ENCODE measurements at regions not wholly inside any gene's neighbourhood (a gene's known extent, or its start where the extent isn't known, plus 50 kb on each side); places are given as distances from the start of the nearest gene placed in this dataset.
A peak's percentile ranks its signal among the peaks of the same experiment; 100 is the strongest.

DNA sequence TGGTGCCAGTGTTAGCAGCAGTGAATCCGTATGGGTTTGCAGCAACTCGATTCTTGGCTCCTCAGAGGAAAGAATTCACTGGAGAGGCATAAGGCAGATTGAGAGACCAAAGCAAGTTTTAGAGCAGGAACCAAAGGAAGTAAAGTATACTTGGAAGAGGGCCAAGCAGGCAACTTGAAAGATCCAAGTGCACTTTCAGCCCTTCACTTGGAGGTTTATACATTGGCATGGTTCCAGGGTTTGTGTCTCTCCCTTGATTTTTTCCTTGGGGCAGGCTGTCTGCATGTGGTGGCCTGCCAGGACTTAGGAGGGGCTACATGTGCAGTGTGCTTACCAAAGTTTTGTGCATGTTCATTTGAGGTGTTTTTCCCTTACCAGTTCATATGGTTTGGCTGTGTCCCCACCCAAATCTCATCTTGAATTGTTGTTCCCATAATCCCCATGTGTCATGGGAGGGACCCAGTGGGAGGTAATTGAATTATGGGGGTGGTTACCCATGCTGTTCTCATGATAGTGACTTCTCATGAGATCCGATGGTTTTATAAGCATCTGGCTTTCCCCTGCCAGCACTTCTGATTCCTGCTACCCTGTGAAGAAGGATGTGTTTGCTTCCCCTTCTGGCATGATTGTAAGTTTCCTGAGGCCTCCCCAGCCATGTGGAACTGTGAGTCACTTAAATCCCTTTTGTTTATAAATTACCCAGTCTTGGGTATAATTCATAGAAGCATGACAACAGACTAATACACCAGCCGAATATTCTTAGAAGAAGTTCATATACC, 86.2 kb upstream of the TSPAN5 start:
- DNase-seq (ENCODE audit: low spot score) = no peak
- H3K4me2 ChIP-seq = no peak overlapping the region
- Mint-ChIP-seq H3K27ac (peak overlapping the region; percentile 50), H3K36me3 (no peaks in the 10 kb centered on the region), H3K27me3 (ENCODE audit: insufficient read depth, low read depth) (peaks cover 2% of the 10 kb centered on the region), H3K9me3 (peaks cover 8% of the 10 kb centered on the region), H3K4me3 (no peak overlapping the region), H3K4me1 (peaks cover 44% of the 10 kb centered on the region)
- H3K9ac ChIP-seq = no peak overlapping the region
- peaks cover 36% of the 10 kb centered on the region for H3K4me1 ChIP-seq
- no peak for TF ChIP-seq EZH2phosphoT487 (IDR thresholded peaks at IDR 0.05)
- TF ChIP-seq EZH2 (IDR thresholded peaks at IDR 0.05) = no peak
- TF ChIP-seq, protein P1, sequence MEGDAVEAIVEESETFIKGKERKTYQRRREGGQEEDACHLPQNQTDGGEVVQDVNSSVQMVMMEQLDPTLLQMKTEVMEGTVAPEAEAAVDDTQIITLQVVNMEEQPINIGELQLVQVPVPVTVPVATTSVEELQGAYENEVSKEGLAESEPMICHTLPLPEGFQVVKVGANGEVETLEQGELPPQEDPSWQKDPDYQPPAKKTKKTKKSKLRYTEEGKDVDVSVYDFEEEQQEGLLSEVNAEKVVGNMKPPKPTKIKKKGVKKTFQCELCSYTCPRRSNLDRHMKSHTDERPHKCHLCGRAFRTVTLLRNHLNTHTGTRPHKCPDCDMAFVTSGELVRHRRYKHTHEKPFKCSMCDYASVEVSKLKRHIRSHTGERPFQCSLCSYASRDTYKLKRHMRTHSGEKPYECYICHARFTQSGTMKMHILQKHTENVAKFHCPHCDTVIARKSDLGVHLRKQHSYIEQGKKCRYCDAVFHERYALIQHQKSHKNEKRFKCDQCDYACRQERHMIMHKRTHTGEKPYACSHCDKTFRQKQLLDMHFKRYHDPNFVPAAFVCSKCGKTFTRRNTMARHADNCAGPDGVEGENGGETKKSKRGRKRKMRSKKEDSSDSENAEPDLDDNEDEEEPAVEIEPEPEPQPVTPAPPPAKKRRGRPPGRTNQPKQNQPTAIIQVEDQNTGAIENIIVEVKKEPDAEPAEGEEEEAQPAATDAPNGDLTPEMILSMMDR (IDR thresholded peaks at IDR 0.05) = no peak
- no peak overlapping the region for H2AFZ ChIP-seq (replicated peaks)
- H3K79me2 ChIP-seq (ENCODE audit: low read depth) = no peaks in the 10 kb centered on the region
- H3K27ac ChIP-seq = no peak overlapping the region
- no peaks in the 10 kb centered on the region for H3K36me3 ChIP-seq
- H3F3A ChIP-seq (ENCODE audit: low read depth) = peaks cover 33% of the 10 kb centered on the region
- H3K9me3 ChIP-seq (ENCODE audit: low read depth) = no peaks in the 10 kb centered on the region
- no peaks in the 10 kb centered on the region for H4K20me1 ChIP-seq (ENCODE audit: low read depth)
- H3K27me3 ChIP-seq = no peaks in the 10 kb centered on the region
- no peak overlapping the region for H3K4me3 ChIP-seq

DNA sequence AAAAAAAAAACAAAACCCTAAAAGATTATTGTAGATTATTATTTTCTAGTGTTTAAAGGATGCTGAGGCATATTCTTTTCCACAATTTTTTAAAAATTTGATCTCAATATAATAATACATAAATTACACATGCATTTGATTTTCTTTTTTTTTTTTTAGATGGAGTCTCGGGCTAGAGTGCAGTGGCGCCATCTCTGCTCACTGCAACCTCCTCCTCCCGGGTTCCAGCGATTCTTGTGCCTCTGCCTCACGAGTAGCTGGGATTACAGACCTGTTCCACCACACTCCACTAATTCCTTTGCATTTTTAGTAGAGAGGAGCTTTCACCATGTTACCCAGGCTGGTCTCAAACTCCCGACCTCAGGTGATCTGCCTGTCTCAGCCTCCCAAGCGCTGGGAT, 83.5 kb upstream of the TSPAN5 start:
- H3K36me3 ChIP-seq = no peaks in the 10 kb centered on the region
- DNase-seq (ENCODE audit: low spot score) = no peak
- no peak overlapping the region for H3K4me3 Mint-ChIP-seq
- TF ChIP-seq, protein P1 (IDR thresholded peaks at IDR 0.05) = no peak
- TF ChIP-seq EZH2 (IDR thresholded peaks at IDR 0.05) (no peak), EZH2phosphoT487 (IDR thresholded peaks at IDR 0.05) (no peak)
- H3K36me3 Mint-ChIP-seq = no peaks in the 10 kb centered on the region
- H3K27me3 ChIP-seq = no peaks in the 10 kb centered on the region
- no peak overlapping the region for H2AFZ ChIP-seq (replicated peaks)
- H3K4me2 ChIP-seq = no peak overlapping the region
- peaks cover 13% of the 10 kb centered on the region for H3F3A ChIP-seq (ENCODE audit: low read depth)
- H3K9me3 ChIP-seq (ENCODE audit: low read depth) = no peaks in the 10 kb centered on the region
- no peak overlapping the region for H3K9ac ChIP-seq
- H3K9me3 Mint-ChIP-seq = peaks cover 20% of the 10 kb centered on the region
- H3K27ac Mint-ChIP-seq = no peak overlapping the region
- H3K4me1 Mint-ChIP-seq = peaks cover 22% of the 10 kb centered on the region
- peaks cover 20% of the 10 kb centered on the region for H3K4me1 ChIP-seq
- H3K27ac ChIP-seq = no peak overlapping the region
- no peaks in the 10 kb centered on the region for H3K27me3 Mint-ChIP-seq (ENCODE audit: insufficient read depth, low read depth)
- no peaks in the 10 kb centered on the region for H3K79me2 ChIP-seq (ENCODE audit: low read depth)
- H4K20me1 ChIP-seq (ENCODE audit: low read depth) = no peaks in the 10 kb centered on the region
- H3K4me3 ChIP-seq = no peak overlapping the region

DNA sequence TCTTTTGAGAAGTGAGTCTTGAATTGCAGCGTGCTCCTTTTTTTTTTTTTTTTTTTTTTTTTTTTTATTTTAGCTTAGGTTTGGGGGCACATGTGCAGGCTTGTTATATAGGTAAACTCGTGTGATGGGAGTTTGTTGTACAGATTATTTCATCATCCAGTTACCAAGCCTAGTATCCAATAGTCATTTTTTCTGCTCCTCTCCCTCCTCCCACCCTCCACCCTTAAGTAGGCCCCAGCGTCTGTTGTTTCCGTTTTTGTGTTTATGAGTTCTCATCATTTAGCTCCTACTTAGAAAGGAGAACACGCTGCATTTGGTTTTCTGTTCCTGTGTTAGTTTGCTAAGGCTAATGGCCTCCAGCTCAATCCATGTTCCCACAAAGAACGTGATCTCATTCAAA, 81.3 kb upstream of the TSPAN5 start:
- Histone ChIP-seq H3K4me2 (no peak overlapping the region), H2AFZ (replicated peaks) (no peak overlapping the region), H3K36me3 (no peaks in the 10 kb centered on the region), H3K4me3 (no peak overlapping the region), H3K9ac (no peak overlapping the region), H4K20me1 (ENCODE audit: low read depth) (no peaks in the 10 kb centered on the region), H3K4me1 (peaks cover 5% of the 10 kb centered on the region), H3F3A (ENCODE audit: low read depth) (no peaks in the 10 kb centered on the region), H3K27ac (no peak overlapping the region), H3K27me3 (no peaks in the 10 kb centered on the region), H3K79me2 (ENCODE audit: low read depth) (no peaks in the 10 kb centered on the region), H3K9me3 (ENCODE audit: low read depth) (no peaks in the 10 kb centered on the region)
- Mint-ChIP-seq H3K4me3 (no peak overlapping the region), H3K4me1 (peaks cover 9% of the 10 kb centered on the region), H3K27me3 (ENCODE audit: insufficient read depth, low read depth) (no peaks in the 10 kb centered on the region), H3K9me3 (peaks cover 23% of the 10 kb centered on the region), H3K27ac (no peak overlapping the region), H3K36me3 (no peaks in the 10 kb centered on the region)
- DNase-seq (ENCODE audit: low spot score) = no peak
- TF ChIP-seq EZH2 (IDR thresholded peaks at IDR 0.05) (no peak), EZH2phosphoT487 (IDR thresholded peaks at IDR 0.05) (no peak)
- TF ChIP-seq, protein P1 (IDR thresholded peaks at IDR 0.05) = no peak
